CD4-positive, alpha-beta T cell (primary cell): ENCODE measurements at regions not wholly inside any gene's neighbourhood (a gene's known extent, or its start where the extent isn't known, plus 50 kb on each side); places are given as distances from the start of the nearest gene placed in this dataset.

Experiments
- ATAC-seq: fragments of 200-7000 bp; cut with Tn5 transposase; one replicate; pipeline ENCODE4 v1.10.0; 2022; ENCODE audit warnings: mild to moderate bottlenecking; ENCODE audit not compliant: poor library complexity
- CTCF ChIA-PET: fragments of 350-600 bp; sonication (Branson Sonifier 250); formaldehyde crosslinking; loops from one replicate; lab custom pipeline; 2021; ENCODE audit warnings: antibody characterized with exemption, inconsistent platforms; lab: Charles Lee
- POLR2A ChIA-PET: fragments of 350-600 bp; sonication (Branson Sonifier 250); formaldehyde crosslinking; loops from one replicate; lab custom pipeline; 2021; ENCODE audit warnings: antibody characterized with exemption, inconsistent platforms; lab: Charles Lee
- DNase-seq, 14 experiments: peaks; one replicate each; pipeline ENCODE4 v3.0.0-alpha.2; 2013 to 2020; ENCODE audit warnings: mixed read lengths in 2 of 14
- H3K27ac ChIP-seq, 2 donors: one replicate each; pipeline versions ENCODE4 v1.5.1 to v1.7.0; 2013; ENCODE audit warnings: low read length in 2 of 2, low read depth in 1 of 2, mild to moderate bottlenecking in 1 of 2
- H3K27me3 ChIP-seq, 2 experiments: 1 replicate in 1 of 2; 2 replicates in 1 of 2; pipeline versions ENCODE4 v1.6.1 to v1.7.0; 2013; ENCODE audit warnings: low read length in 2 of 2, control low read depth in 1 of 2, mild to moderate bottlenecking in 1 of 2, moderate library complexity in 1 of 2; ENCODE audit not compliant: insufficient read depth in 2 of 2, control insufficient read depth in 1 of 2
- H3K36me3 ChIP-seq: one replicate; pipeline ENCODE4 v1.6.1; 2013; ENCODE audit warnings: low read length, control low read depth; ENCODE audit not compliant: insufficient read depth
- H3K4me1 ChIP-seq: one replicate; pipeline ENCODE4 v1.6.1; 2013; ENCODE audit warnings: low read length, control low read depth; ENCODE audit not compliant: insufficient read depth
- H3K4me3 ChIP-seq: one replicate; pipeline ENCODE4 v1.5.1; 2013; ENCODE audit warnings: mild to moderate bottlenecking, low read length, moderate library complexity
- H3K9me3 ChIP-seq, 2 experiments: 1 replicate in 1 of 2; 2 replicates in 1 of 2; pipeline versions ENCODE4 v1.6.1 to v1.7.0; 2013; ENCODE audit warnings: low read length in 2 of 2, mild to moderate bottlenecking in 2 of 2, control low read depth in 1 of 2, moderate library complexity in 1 of 2; ENCODE audit not compliant: control insufficient read depth in 1 of 2, insufficient read depth in 1 of 2
- H3K27ac Mint-ChIP-seq: one replicate; pipeline ENCODE4 v1.8.0; 2020; ENCODE audit warnings: mixed read lengths
- H3K27me3 Mint-ChIP-seq: one replicate; pipeline ENCODE4 v1.8.0; 2021; ENCODE audit warnings: mixed read lengths
- H3K36me3 Mint-ChIP-seq: one replicate; pipeline ENCODE4 v1.8.0; 2021; ENCODE audit warnings: low read depth, mixed read lengths
- H3K4me1 Mint-ChIP-seq: one replicate; pipeline ENCODE4 v1.8.0; 2021; ENCODE audit warnings: low read depth, mixed read lengths
- H3K4me3 Mint-ChIP-seq: one replicate; pipeline ENCODE4 v1.8.0; 2020; ENCODE audit warnings: mild to moderate bottlenecking, mixed read lengths
- H3K9me3 Mint-ChIP-seq: one replicate; pipeline ENCODE4 v1.8.0; 2020; ENCODE audit warnings: mixed read lengths
- intact Hi-C, 2 experiments: fragments of 100-400 bp; cut with DNase I in 1 of 2; cut with micrococcal nuclease in 1 of 2; formaldehyde crosslinking; loops; one replicate each; pipeline versions ENCODE4 v1.15.1 to v1.9.0; 2023 to 2025; cut with DNase I, micrococcal nuclease
- TF ChIP-seq, protein P1 (sequence below): fragments of 200-600 bp; IDR thresholded peaks from one replicate; pipeline ENCODE4 v1.8.0; 2022; ENCODE audit warnings: antibody characterized with exemption, mild to moderate bottlenecking

DNA sequence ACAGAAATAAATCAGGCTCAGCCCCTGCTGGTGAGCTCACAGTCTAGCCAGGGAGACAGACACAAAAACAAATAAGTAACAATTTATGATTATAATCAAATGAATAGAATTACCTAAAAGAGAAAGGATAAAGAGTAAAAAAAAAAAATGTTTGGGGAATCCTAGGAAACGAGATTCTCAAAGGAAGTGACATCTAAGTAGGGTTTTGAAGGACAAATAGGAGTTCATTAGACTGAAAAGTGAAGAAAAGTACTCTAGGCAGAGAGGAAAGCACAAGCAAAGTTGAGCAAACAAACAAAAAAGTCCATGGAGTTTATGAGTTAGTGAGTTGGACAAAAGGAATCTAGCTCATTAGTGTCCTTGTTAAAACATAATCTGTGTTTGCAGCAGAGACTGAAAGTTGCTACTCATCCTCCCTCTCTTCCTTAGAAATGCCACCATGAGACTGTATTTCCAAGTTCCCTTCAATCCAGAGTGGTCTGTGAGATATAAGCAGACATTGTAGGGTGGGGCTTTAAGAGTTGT, 145.6 kb downstream of the SPATA18 start:
- Mint-ChIP-seq H3K36me3 (no peaks in the 10 kb centered on the region), H3K4me3 (no peak overlapping the region), H3K4me1 (no peaks in the 10 kb centered on the region), H3K9me3 (no peaks in the 10 kb centered on the region), H3K27ac (no peak overlapping the region), H3K27me3 (no peaks in the 10 kb centered on the region)
- Histone ChIP-seq H3K27ac (no peak overlapping the region), H3K27me3 (no peaks in the 10 kb centered on the region), H3K4me1 (no peaks in the 10 kb centered on the region), H3K4me3 (no peak overlapping the region), H3K36me3 (no peaks in the 10 kb centered on the region), H3K9me3 (no peaks in the 10 kb centered on the region)
- no peak for ATAC-seq
- intact Hi-C loops = no loop called here
- ChIA-PET CTCF (no interaction called here), POLR2A (no interaction called here)
- DNase-seq = no peak
- TF ChIP-seq, protein P1, sequence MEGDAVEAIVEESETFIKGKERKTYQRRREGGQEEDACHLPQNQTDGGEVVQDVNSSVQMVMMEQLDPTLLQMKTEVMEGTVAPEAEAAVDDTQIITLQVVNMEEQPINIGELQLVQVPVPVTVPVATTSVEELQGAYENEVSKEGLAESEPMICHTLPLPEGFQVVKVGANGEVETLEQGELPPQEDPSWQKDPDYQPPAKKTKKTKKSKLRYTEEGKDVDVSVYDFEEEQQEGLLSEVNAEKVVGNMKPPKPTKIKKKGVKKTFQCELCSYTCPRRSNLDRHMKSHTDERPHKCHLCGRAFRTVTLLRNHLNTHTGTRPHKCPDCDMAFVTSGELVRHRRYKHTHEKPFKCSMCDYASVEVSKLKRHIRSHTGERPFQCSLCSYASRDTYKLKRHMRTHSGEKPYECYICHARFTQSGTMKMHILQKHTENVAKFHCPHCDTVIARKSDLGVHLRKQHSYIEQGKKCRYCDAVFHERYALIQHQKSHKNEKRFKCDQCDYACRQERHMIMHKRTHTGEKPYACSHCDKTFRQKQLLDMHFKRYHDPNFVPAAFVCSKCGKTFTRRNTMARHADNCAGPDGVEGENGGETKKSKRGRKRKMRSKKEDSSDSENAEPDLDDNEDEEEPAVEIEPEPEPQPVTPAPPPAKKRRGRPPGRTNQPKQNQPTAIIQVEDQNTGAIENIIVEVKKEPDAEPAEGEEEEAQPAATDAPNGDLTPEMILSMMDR = no peak

DNA sequence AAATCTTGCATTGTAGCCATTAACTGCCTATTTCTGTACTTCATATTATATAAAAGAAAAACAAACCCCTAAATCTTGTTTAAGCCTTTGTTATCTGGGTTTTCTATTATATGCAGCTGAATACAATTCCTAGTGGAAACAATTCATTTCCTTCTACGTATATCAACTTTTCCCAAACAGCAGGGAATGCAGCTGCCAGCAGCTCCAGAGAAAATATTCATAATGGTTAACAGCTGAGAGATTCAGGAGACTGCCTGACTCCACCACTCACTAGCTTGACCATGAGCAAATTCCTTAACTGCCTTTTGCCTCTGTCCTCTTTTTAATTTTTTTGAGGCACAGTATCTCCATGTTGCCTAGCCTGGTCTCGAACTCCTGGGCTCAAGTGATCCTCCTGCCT, 146.2 kb downstream of the SPATA18 start:
- Histone ChIP-seq H3K27ac (no peak overlapping the region), H3K27me3 (no peaks in the 10 kb centered on the region), H3K9me3 (no peaks in the 10 kb centered on the region), H3K4me3 (no peak overlapping the region), H3K4me1 (no peaks in the 10 kb centered on the region), H3K36me3 (no peaks in the 10 kb centered on the region)
- intact Hi-C loops = no loop called here
- Mint-ChIP-seq H3K4me1 (no peaks in the 10 kb centered on the region), H3K9me3 (no peaks in the 10 kb centered on the region), H3K27me3 (no peaks in the 10 kb centered on the region), H3K36me3 (no peaks in the 10 kb centered on the region), H3K27ac (no peak overlapping the region), H3K4me3 (no peak overlapping the region)
- POLR2A ChIA-PET = no interaction called here
- CTCF ChIA-PET = no interaction called here
- ATAC-seq (no peak), DNase-seq (no peak)
- TF ChIP-seq, protein P1 = no peak

DNA sequence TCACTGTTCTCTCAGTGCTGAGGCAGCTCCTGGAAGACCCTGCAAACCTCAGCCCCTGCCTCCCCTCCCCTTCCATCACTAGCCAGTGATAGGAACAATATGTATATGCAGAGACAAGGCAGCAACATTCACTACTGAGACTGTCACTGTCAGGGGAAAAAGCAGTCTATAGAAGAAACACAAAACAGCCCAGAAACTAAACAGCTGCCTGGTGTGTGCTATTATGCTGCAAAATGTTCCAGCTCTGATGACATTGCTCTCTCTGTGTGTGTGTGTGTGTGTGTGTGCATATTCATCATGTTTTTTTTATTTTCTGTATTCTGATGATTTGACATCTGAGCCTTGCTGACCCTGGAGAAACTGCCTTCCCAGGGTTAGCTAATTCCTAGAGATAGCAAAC, 147.2 kb downstream of the SPATA18 start:
- H3K4me1 Mint-ChIP-seq = no peaks in the 10 kb centered on the region
- DNase-seq (no peak), ATAC-seq (no peak)
- Histone ChIP-seq H3K4me3 (no peak overlapping the region), H3K4me1 (no peaks in the 10 kb centered on the region), H3K36me3 (no peaks in the 10 kb centered on the region), H3K27ac (no peak overlapping the region), H3K9me3 (no peaks in the 10 kb centered on the region), H3K27me3 (no peaks in the 10 kb centered on the region)
- intact Hi-C loops = no loop called here
- TF ChIP-seq, protein P1 = no peak
- no peaks in the 10 kb centered on the region for H3K9me3 Mint-ChIP-seq
- H3K27ac Mint-ChIP-seq = no peak overlapping the region
- H3K27me3 Mint-ChIP-seq = no peaks in the 10 kb centered on the region
- H3K4me3 Mint-ChIP-seq = no peak overlapping the region
- ChIA-PET POLR2A (no interaction called here), CTCF (no interaction called here)
- no peaks in the 10 kb centered on the region for H3K36me3 Mint-ChIP-seq
